ENCODE measurements at regions not wholly inside any gene's neighbourhood (a gene's known extent, or its start where the extent isn't known, plus 50 kb on each side); places are given as distances from the start of the nearest gene placed in this dataset.

GRCh38 chr10:27451054-27451453, 53.0 kb upstream of the RAB18 start:
- intact Hi-C loops (cut with micrococcal nuclease): no loop called here
- peaks cover 14% of the 10 kb centered on the region for H3K27me3 Mint-ChIP-seq (ENCODE audit: low read depth)
- no peak overlapping the region for H3K27ac Mint-ChIP-seq
- no peak for DNase-seq (ENCODE audit: low spot score)
- H3K4me1 Mint-ChIP-seq (ENCODE audit: low read depth): peaks cover 5% of the 10 kb centered on the region
- no peaks in the 10 kb centered on the region for H3K9me3 Mint-ChIP-seq
- H3K4me3 Mint-ChIP-seq (ENCODE audit: low read depth): no peak overlapping the region
- H3K36me3 Mint-ChIP-seq (ENCODE audit: low read depth): no peaks in the 10 kb centered on the region

GRCh38 chr10:27450225-27450624, 53.9 kb upstream of the RAB18 start:
- Mint-ChIP-seq H3K27ac (no peak overlapping the region), H3K9me3 (no peaks in the 10 kb centered on the region), H3K4me3 (ENCODE audit: low read depth) (no peak overlapping the region), H3K36me3 (ENCODE audit: low read depth) (no peaks in the 10 kb centered on the region), H3K27me3 (ENCODE audit: low read depth) (peaks cover 14% of the 10 kb centered on the region), H3K4me1 (ENCODE audit: low read depth) (peaks cover 5% of the 10 kb centered on the region)
- intact Hi-C loops (cut with micrococcal nuclease): no loop called here
- DNase-seq (ENCODE audit: low spot score): no peak

DNA sequence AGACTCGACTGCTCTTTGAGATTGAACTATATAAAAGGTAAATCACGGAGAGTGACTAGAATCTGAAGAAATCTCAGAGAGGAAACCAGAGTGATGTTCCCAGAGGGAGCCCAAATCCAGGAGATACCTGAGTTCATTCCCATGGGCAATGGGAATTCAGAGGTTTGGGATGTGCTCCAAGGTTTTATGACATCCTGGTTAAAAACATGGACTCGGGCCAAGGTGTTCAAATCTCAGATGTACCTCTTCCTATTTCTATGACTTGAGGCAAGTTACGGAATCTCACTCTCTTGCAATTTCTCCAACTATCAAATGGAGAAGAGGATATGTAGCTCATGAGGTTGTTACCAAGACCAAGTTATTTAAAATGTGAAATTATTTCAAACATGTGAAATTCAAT, 54.5 kb upstream of the RAB18 start:
- Mint-ChIP-seq H3K4me3 (ENCODE audit: low read depth) (no peak overlapping the region), H3K27me3 (ENCODE audit: low read depth) (peaks cover 14% of the 10 kb centered on the region), H3K4me1 (ENCODE audit: low read depth) (peaks cover 5% of the 10 kb centered on the region), H3K27ac (no peak overlapping the region), H3K9me3 (no peaks in the 10 kb centered on the region), H3K36me3 (ENCODE audit: low read depth) (no peaks in the 10 kb centered on the region)
- no peak for DNase-seq (ENCODE audit: low spot score)
- intact Hi-C loops (cut with micrococcal nuclease): loop anchor here (5.0 kb wide), 1 partner anchor 793 kb away; no protein-coding TSS in a partner anchor

DNA sequence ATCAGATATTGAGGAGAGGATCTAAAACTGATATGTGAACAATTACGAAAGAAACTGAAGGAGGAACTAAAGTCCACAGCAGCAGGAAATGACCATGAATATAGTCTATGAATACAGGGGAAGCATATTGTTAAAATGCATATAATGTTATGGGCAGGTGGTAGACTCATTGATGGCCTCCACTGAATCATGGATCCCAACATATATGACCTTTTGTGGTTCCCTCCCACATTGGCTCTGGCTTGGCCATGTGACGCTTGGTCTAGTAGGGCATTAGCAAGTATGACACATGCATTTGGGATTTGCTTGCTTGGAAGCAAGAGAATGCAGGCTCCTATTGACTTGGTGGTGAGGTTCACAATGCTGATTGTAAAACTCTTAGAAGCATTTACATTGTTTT, 55.2 kb upstream of the RAB18 start:
- peaks cover 11% of the 10 kb centered on the region for H3K27me3 Mint-ChIP-seq (ENCODE audit: low read depth)
- peaks cover 5% of the 10 kb centered on the region for H3K4me1 Mint-ChIP-seq (ENCODE audit: low read depth)
- no peak overlapping the region for H3K4me3 Mint-ChIP-seq (ENCODE audit: low read depth)
- H3K36me3 Mint-ChIP-seq (ENCODE audit: low read depth): no peaks in the 10 kb centered on the region
- H3K27ac Mint-ChIP-seq: no peak overlapping the region
- intact Hi-C loops (cut with micrococcal nuclease): loop anchor here (5.0 kb wide), 1 partner anchor 793 kb away; no protein-coding TSS in a partner anchor
- H3K9me3 Mint-ChIP-seq: no peaks in the 10 kb centered on the region
- DNase-seq (ENCODE audit: low spot score): no peak

DNA sequence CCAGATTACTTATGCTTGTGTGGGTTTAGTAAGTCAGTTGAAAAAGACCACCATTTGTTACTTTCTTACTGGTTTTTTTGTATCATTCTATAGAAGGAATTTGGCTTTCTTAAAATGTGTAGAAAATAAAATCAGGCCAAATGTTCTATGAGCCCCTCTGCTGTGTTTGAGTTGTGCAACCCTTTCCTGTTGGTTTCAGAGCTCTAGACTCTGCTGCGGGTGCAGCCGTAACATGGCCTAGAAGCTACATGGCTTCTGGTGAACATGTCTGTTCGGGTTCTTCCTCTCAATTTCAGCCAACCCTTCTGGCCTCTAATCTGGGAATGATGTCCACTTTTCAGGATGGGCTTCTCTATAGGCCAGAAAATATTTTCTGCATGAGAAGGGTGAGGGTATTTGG, 56.6 kb upstream of the RAB18 start:
- intact Hi-C loops (cut with micrococcal nuclease): loop anchor here (2.0 to 5.0 kb wide), 2 partner anchors 209 to 795 kb away; no protein-coding TSS in a partner anchor
- Mint-ChIP-seq H3K27me3 (ENCODE audit: low read depth) (peaks cover 6% of the 10 kb centered on the region), H3K36me3 (ENCODE audit: low read depth) (no peaks in the 10 kb centered on the region), H3K9me3 (no peaks in the 10 kb centered on the region), H3K4me1 (ENCODE audit: low read depth) (peaks cover 5% of the 10 kb centered on the region), H3K4me3 (ENCODE audit: low read depth) (no peak overlapping the region), H3K27ac (no peak overlapping the region)
- DNase-seq (ENCODE audit: low spot score): no peak

DNA sequence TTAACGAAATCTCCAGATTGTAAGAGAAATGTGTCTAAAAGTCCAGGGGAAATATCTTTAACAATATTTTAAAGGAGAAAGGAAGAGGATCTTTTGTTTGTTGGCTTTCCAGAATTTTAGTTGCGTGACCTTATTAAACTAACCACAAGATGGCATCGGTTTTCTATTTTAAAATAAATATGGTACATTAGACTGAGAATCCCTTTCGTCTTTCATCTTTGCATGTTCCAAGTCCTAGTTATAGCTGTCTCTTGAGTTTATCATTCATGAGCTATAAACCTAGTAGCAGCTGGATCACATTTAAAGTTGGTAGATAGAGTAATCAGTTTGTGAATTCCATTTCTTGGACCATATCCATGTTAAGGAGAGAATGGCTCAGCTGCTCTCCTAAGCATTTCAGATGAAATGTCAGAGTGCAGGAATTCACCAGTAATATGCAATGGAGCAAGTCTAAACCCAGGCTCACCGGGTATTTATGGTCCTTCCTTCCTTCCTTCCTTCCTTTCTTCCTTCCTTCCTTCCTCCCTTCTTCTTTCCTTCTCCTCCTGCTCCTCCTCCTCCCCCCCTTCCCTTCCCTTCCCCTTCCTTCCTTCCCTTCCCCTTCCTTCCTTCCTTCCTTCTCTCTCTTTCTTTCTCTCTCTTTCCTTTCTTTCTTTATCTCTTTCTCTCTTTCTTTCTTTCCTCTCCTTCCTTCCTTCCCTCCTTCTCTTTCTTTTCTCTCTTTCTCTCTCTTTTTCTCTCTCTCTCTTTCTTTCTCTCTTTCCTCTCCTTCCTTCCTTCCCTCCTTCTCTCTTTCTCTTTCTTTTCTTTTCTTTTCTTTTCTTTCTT, 57.8 kb upstream of the RAB18 start:
- H3K4me3 Mint-ChIP-seq (ENCODE audit: low read depth): no peak overlapping the region
- intact Hi-C loops (cut with micrococcal nuclease): loop anchor here (2.0 to 5.0 kb wide), 2 partner anchors 210 to 796 kb away; no protein-coding TSS in a partner anchor
- peaks cover 5% of the 10 kb centered on the region for H3K4me1 Mint-ChIP-seq (ENCODE audit: low read depth)
- no peaks in the 10 kb centered on the region for H3K36me3 Mint-ChIP-seq (ENCODE audit: low read depth)
- no peaks in the 10 kb centered on the region for H3K9me3 Mint-ChIP-seq
- H3K27ac Mint-ChIP-seq: no peak overlapping the region
- H3K27me3 Mint-ChIP-seq (ENCODE audit: low read depth): peaks cover 3% of the 10 kb centered on the region
- no peak for DNase-seq (ENCODE audit: low spot score)

DNA sequence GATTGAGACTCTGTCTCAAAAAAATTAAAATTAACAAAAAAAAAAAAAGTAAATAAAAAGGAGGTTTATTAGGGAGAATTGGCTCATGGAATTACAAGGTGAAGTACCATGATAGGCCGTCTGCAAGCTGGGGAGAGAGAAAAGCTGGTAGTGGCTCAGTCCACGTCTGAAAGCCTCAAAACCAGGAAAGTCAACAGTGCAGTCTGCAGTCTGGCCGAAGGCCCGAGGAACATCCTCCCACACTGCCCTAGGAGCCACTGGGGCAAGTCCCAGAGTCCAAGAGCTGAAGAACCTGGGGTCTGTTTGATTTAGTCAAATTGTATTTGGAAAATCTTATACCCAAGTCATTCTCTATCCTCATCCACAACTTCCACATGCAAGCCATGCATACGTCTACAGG, 59.0 kb upstream of the RAB18 start:
- Mint-ChIP-seq H3K4me3 (ENCODE audit: low read depth) (no peak overlapping the region), H3K9me3 (no peaks in the 10 kb centered on the region), H3K36me3 (ENCODE audit: low read depth) (no peaks in the 10 kb centered on the region), H3K27ac (no peak overlapping the region), H3K27me3 (ENCODE audit: low read depth) (peaks cover 6% of the 10 kb centered on the region), H3K4me1 (ENCODE audit: low read depth) (peaks cover 5% of the 10 kb centered on the region)
- DNase-seq (ENCODE audit: low spot score): no peak
- intact Hi-C loops (cut with micrococcal nuclease): loop anchor here (5.0 kb wide), 1 partner anchor 797 kb away; no protein-coding TSS in a partner anchor

DNA sequence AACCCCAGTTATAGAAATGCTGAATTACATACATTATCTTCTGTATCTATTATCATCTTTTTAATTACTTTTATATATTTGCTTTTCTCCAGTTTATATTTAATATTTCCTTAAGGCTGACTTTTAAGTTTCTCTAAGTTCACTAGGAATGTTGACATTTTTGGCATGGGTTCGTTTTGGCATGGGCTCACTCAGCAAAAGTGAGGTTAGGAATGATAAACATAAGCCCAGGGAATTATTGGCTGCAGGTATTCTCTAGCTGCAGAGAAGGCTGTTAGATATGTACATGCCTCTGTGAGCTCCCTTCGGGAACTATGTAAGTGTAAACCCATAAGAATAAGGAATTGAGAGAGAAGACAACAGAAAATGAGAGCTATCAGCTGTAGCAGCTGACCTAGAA, 63.6 kb upstream of the RAB18 start:
- no peak overlapping the region for H3K4me3 Mint-ChIP-seq (ENCODE audit: low read depth)
- no peaks in the 10 kb centered on the region for H3K9me3 Mint-ChIP-seq
- H3K4me1 Mint-ChIP-seq (ENCODE audit: low read depth): no peaks in the 10 kb centered on the region
- peaks cover 7% of the 10 kb centered on the region for H3K27me3 Mint-ChIP-seq (ENCODE audit: low read depth)
- no peak for DNase-seq (ENCODE audit: low spot score)
- intact Hi-C loops (cut with micrococcal nuclease): no loop called here
- H3K27ac Mint-ChIP-seq: no peak overlapping the region
- no peaks in the 10 kb centered on the region for H3K36me3 Mint-ChIP-seq (ENCODE audit: low read depth)

- peaks cover 7% of the 10 kb centered on the region for H3K27me3 Mint-ChIP-seq (ENCODE audit: low read depth)
- no peaks in the 10 kb centered on the region for H3K9me3 Mint-ChIP-seq
- H3K27ac Mint-ChIP-seq: no peak overlapping the region
- H3K4me1 Mint-ChIP-seq (ENCODE audit: low read depth): no peaks in the 10 kb centered on the region
- no peaks in the 10 kb centered on the region for H3K36me3 Mint-ChIP-seq (ENCODE audit: low read depth)
- H3K4me3 Mint-ChIP-seq (ENCODE audit: low read depth): no peak overlapping the region
- DNase-seq (ENCODE audit: low spot score): no peak
- intact Hi-C loops (cut with micrococcal nuclease): no loop called here
These were observed 64.1 kb upstream of the RAB18 start for GRCh38 chr10:27440021-27440420.

DNA sequence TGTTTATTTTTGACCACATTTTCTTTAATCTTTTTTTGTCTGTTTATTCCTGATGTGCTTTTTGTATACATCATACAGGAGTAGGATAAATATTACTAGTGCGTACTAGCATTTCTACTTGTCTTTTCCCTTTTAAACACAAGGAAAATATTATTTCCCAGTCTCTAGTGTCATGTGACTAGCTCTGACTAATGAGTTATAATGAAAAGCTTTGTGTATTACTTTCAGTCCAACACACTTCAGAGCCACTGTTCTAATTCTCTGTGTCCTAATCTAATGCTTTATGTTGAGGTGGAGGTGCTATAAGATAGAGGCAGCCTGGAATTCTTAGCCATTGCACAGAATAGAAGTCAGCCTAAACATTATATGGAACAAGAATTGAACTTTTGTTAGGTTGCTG, 65.0 kb upstream of the RAB18 start:
- H3K36me3 Mint-ChIP-seq (ENCODE audit: low read depth): no peaks in the 10 kb centered on the region
- no peak overlapping the region for H3K27ac Mint-ChIP-seq
- no peak for DNase-seq (ENCODE audit: low spot score)
- intact Hi-C loops (cut with micrococcal nuclease): no loop called here
- H3K27me3 Mint-ChIP-seq (ENCODE audit: low read depth): peaks cover 7% of the 10 kb centered on the region
- no peak overlapping the region for H3K4me3 Mint-ChIP-seq (ENCODE audit: low read depth)
- H3K4me1 Mint-ChIP-seq (ENCODE audit: low read depth): no peaks in the 10 kb centered on the region
- H3K9me3 Mint-ChIP-seq: no peaks in the 10 kb centered on the region

DNA sequence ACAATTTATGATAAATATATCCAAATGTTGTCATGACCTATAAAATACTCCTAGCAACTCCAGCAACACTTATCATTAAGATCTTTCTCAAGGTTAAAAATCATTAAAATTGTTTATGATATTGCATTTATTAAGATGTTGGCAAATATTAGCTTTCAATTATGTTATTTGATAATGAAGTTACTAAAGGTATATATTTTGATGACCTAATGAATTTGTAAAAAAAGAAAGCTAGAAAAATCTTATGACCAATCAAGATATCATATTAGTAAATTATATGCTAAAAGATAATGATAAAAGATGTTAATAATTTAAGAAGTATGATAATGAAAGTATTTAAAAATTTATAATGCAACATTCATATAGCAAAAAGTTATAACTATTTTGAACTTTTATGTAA, 66.3 kb upstream of the RAB18 start:
- peaks cover 7% of the 10 kb centered on the region for H3K27me3 Mint-ChIP-seq (ENCODE audit: low read depth)
- DNase-seq (ENCODE audit: low spot score): no peak
- no peaks in the 10 kb centered on the region for H3K4me1 Mint-ChIP-seq (ENCODE audit: low read depth)
- H3K4me3 Mint-ChIP-seq (ENCODE audit: low read depth): no peak overlapping the region
- H3K9me3 Mint-ChIP-seq: no peaks in the 10 kb centered on the region
- no peaks in the 10 kb centered on the region for H3K36me3 Mint-ChIP-seq (ENCODE audit: low read depth)
- intact Hi-C loops (cut with micrococcal nuclease): no loop called here
- H3K27ac Mint-ChIP-seq: no peak overlapping the region

- no peak overlapping the region for H3K27ac Mint-ChIP-seq
- H3K9me3 Mint-ChIP-seq: no peaks in the 10 kb centered on the region
- no peaks in the 10 kb centered on the region for H3K36me3 Mint-ChIP-seq (ENCODE audit: low read depth)
- peaks cover 7% of the 10 kb centered on the region for H3K27me3 Mint-ChIP-seq (ENCODE audit: low read depth)
- no peaks in the 10 kb centered on the region for H3K4me1 Mint-ChIP-seq (ENCODE audit: low read depth)
- H3K4me3 Mint-ChIP-seq (ENCODE audit: low read depth): no peak overlapping the region
- intact Hi-C loops (cut with micrococcal nuclease): no loop called here
- DNase-seq (ENCODE audit: low spot score): no peak
These were observed 67.4 kb upstream of the RAB18 start for GRCh38 chr10:27436710-27437109.

GRCh38 chr10:27433976-27434375, 70.1 kb upstream of the RAB18 start:
- intact Hi-C loops (cut with micrococcal nuclease): no loop called here
- Mint-ChIP-seq H3K4me1 (ENCODE audit: low read depth) (no peaks in the 10 kb centered on the region), H3K4me3 (ENCODE audit: low read depth) (no peak overlapping the region)

More at GRCh38 chr10:27433976-27434375, 70.1 kb upstream of the RAB18 start:
- Mint-ChIP-seq H3K27ac (no peak overlapping the region), H3K36me3 (ENCODE audit: low read depth) (no peaks in the 10 kb centered on the region), H3K9me3 (no peaks in the 10 kb centered on the region), H3K27me3 (ENCODE audit: low read depth) (peaks cover 2% of the 10 kb centered on the region)
- no peak for DNase-seq (ENCODE audit: low spot score)

All from activated T-helper 2 cell treated with anti-CD3 and anti-CD28 coated beads, Interferon-gamma antibody, Interleukin-2, Interleukin-4, amounts not matched to agents 10 μg/mL and 5 μg/mL and 100 μg/mL, durations not matched to agents 14 hours and 24 hours and 36 hours (primary cell).